Activated T-helper 1 cell treated with anti-CD3 and anti-CD28 coated beads, Interleukin-12 subunit alpha, Interleukin-12 subunit beta, Interleukin-2, Interleukin-4 antibody, amounts not matched to agents 30 ng/mL and 10 ng/mL and 1 ng/mL, durations not matched to agents 14 hours and 24 hours and 36 hours (primary cell): ENCODE measurements at regions not wholly inside any gene's neighbourhood (a gene's known extent, or its start where the extent isn't known, plus 50 kb on each side); places are given as distances from the start of the nearest gene placed in this dataset.

ENCODE experiments used
- DNase-seq: peaks from one replicate; pipeline ENCODE4 v3.0.0; 2021; ENCODE audit warnings: low spot score
- H3K27ac Mint-ChIP-seq: one replicate; pipeline ENCODE4 v1.8.0; 2021; ENCODE audit warnings: mild to moderate bottlenecking, mixed read lengths
- H3K27me3 Mint-ChIP-seq: one replicate; pipeline ENCODE4 v1.8.0; 2022; ENCODE audit warnings: mild to moderate bottlenecking, moderate library complexity, mixed read lengths; ENCODE audit not compliant: insufficient read depth
- H3K36me3 Mint-ChIP-seq: one replicate; pipeline ENCODE4 v1.8.0; 2021; ENCODE audit warnings: low read depth, mixed read lengths
- H3K4me1 Mint-ChIP-seq: one replicate; pipeline ENCODE4 v1.8.0; 2021; ENCODE audit warnings: low read depth, mixed read lengths
- H3K4me3 Mint-ChIP-seq: one replicate; pipeline ENCODE4 v1.8.0; 2021; ENCODE audit warnings: mild to moderate bottlenecking, moderate library complexity, mixed read lengths
- H3K9me3 Mint-ChIP-seq: one replicate; pipeline ENCODE4 v1.8.0; 2021; ENCODE audit warnings: mixed read lengths
- intact Hi-C: fragments of 100-400 bp; cut with micrococcal nuclease; formaldehyde crosslinking; loops from one replicate; pipeline ENCODE4 v1.15.1; 2024

DNA sequence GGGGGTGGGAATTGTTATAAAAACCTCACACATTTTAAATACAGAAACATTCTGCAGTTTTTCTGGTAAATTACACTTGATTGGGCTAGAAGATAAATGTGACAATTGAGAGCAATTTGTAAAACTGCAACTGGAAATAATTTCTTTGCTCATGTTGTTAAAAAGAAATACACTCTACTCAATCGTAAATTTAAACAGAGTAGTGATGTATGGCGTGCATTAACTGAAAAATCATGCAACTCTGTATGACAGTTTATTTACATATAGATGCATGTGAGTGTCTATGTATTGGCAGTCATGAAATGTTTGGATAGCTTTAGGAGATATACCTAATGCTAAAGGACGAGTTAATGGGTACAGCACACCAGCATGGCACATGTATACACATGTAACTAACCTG lies 554.9 kb downstream of the PRELID2 start:
- no peaks in the 10 kb centered on the region for H3K4me1 Mint-ChIP-seq
- intact Hi-C loops: no loop called here
- no peak for DNase-seq
- H3K4me3 Mint-ChIP-seq: no peak overlapping the region
- H3K27ac Mint-ChIP-seq: no peak overlapping the region
- H3K36me3 Mint-ChIP-seq: no peaks in the 10 kb centered on the region
- H3K27me3 Mint-ChIP-seq: no peaks in the 10 kb centered on the region
- no peaks in the 10 kb centered on the region for H3K9me3 Mint-ChIP-seq

DNA sequence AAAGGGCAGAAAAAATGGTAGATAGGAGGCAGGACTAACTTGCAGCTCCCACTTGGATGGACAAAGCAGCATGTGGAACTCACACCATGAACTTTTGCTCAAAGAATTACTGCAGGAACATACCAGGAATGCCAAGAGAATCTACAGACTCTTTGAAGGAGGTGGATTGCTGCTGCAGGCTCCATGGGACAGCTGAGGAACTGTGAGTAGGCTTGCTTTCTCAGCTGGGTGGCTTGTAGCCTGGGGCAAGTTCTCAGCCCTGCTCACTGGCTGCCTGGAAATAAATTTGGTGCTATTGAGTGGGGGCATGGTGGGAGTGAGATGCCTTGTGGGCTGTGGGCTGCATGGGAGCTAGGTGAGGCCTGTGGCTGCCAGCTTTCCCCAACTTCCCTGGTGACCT lies 574.5 kb downstream of the PRELID2 start:
- Mint-ChIP-seq H3K27ac (no peak overlapping the region), H3K36me3 (no peaks in the 10 kb centered on the region)

DNA sequence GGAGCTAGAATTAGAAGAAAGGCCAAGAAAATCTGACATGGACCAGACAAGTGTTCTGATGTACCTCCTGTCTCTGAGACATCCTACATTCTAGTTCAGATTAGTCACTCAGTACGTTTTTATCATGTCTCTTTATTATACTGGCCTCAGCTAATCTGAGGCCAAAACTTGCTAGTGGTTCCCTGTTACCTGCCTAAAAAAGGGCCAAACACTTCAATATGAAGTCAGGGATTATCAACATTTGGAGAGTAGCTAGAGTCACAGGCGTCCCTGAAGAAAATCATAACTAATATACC lies 587.4 kb downstream of the PRELID2 start:
- H3K36me3 Mint-ChIP-seq: no peaks in the 10 kb centered on the region
- intact Hi-C loops: no loop called here
- no peak overlapping the region for H3K4me3 Mint-ChIP-seq
- no peaks in the 10 kb centered on the region for H3K27me3 Mint-ChIP-seq
- no peak overlapping the region for H3K27ac Mint-ChIP-seq
- no peaks in the 10 kb centered on the region for H3K9me3 Mint-ChIP-seq
- no peaks in the 10 kb centered on the region for H3K4me1 Mint-ChIP-seq
- no peak for DNase-seq

More for the DNA sequence above, 574.5 kb downstream of the PRELID2 start:
- no peak for DNase-seq
- intact Hi-C loops: no loop called here
- H3K4me1 Mint-ChIP-seq: no peaks in the 10 kb centered on the region
- peaks cover 3% of the 10 kb centered on the region for H3K9me3 Mint-ChIP-seq
- H3K27me3 Mint-ChIP-seq: no peaks in the 10 kb centered on the region
- no peak overlapping the region for H3K4me3 Mint-ChIP-seq

DNA sequence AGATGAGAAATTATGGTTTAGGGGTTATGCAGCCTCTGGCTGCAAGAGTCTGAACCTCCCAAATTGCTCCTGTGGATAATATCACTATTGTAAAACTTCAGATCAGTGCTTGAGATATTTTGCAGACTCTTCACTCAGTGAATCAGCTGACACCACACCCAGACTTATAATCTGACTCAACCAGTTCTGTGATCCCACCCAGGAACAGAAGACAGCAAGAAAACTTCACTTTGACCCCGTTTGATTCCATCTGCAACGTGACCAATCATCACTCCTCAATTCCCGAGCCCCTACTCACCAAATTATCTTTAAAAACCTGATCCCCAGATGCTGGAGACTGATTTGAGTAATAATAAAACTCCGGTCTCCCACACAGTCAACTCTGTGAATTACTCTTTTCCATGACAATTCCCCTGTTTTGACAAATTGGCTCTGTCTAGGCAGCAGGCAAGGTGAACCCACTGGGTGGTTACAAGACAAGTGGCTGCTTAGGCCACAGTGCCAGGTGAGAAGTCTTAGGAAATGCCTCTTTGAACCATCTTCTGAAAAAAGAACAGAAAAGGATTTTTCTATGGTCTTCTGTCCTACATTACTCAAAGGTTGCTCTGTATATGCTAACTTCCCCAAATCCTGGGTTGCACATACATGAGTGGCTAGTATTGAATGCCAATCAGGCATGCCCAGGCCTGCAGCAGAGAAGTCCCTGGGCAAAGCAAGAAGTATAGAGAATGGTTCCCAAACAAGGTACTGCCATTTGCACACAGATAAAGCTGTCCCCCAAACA lies 588.0 kb downstream of the PRELID2 start:
- DNase-seq: no peak
- H3K9me3 Mint-ChIP-seq: no peaks in the 10 kb centered on the region
- no peaks in the 10 kb centered on the region for H3K27me3 Mint-ChIP-seq
- H3K27ac Mint-ChIP-seq: no peak overlapping the region
- no peaks in the 10 kb centered on the region for H3K36me3 Mint-ChIP-seq
- intact Hi-C loops: no loop called here
- no peak overlapping the region for H3K4me3 Mint-ChIP-seq
- H3K4me1 Mint-ChIP-seq: no peaks in the 10 kb centered on the region

DNA sequence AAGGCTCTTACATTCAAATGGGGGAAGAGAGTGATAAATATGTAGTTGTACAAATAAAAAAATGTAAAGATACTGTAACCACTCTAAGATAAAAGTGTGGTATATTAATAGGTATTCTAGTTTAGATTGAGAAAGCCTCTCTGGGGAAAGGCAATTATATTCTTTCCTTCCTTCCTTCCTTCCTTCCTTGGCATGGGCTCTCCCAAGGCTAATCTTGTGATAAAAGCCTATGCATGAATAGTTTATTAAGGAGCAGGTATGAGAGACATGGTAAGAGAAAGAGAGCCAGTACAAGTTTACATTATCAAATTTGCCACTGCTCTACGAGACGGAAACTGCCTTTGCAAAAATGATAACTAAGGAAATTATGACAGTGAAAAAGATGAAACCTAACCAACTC lies 588.8 kb downstream of the PRELID2 start:
- DNase-seq: no peak
- no peaks in the 10 kb centered on the region for H3K9me3 Mint-ChIP-seq
- H3K27ac Mint-ChIP-seq: no peak overlapping the region
- H3K27me3 Mint-ChIP-seq: no peaks in the 10 kb centered on the region
- intact Hi-C loops: no loop called here
- no peak overlapping the region for H3K4me3 Mint-ChIP-seq
- H3K4me1 Mint-ChIP-seq: no peaks in the 10 kb centered on the region
- no peaks in the 10 kb centered on the region for H3K36me3 Mint-ChIP-seq

DNA sequence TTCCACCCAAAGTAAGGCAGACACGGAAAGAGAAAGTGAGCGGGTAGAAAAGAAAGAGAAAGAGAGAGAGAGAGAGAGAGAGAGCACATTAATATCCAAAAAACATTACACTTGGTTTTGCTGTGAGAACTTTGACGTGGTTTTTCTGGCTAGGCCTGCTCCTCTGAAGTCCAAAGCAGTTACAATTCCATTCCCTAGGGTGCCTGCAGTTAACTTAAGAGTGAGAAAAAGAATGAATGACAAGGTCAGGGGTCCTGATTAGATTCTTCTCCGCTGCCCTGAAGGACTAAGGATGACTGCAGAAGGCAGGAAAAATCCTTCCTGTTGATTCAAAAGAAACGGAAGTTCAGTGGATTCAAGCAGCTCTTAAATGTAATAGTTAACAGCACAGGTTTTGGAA lies 589.8 kb downstream of the PRELID2 start:
- DNase-seq: no peak
- intact Hi-C loops: no loop called here
- no peaks in the 10 kb centered on the region for H3K36me3 Mint-ChIP-seq
- H3K27me3 Mint-ChIP-seq: no peaks in the 10 kb centered on the region
- H3K9me3 Mint-ChIP-seq: no peaks in the 10 kb centered on the region
- H3K27ac Mint-ChIP-seq: no peak overlapping the region
- no peak overlapping the region for H3K4me3 Mint-ChIP-seq
- H3K4me1 Mint-ChIP-seq: no peaks in the 10 kb centered on the region

DNA sequence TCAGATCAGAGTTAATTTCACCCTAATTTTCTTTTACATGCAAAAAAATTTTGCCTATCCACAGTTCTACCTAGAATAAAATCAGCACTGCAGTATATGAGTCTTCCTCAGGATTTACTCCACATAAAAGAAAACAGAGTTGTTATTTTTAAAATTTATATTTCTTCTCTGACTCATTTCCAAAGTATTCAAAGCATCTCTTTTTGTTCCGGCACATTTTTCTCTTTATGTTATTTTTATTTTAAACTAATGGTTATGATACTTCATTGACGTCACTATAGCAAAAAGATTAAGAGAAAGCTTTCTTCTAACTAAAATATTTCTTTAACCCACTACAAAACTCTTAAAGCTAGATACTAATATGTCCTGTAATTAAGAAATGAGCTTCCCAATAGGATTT lies 590.4 kb downstream of the PRELID2 start:
- Mint-ChIP-seq H3K9me3 (no peaks in the 10 kb centered on the region), H3K27ac (no peak overlapping the region), H3K4me3 (no peak overlapping the region), H3K27me3 (no peaks in the 10 kb centered on the region), H3K36me3 (no peaks in the 10 kb centered on the region), H3K4me1 (no peaks in the 10 kb centered on the region)
- no peak for DNase-seq
- intact Hi-C loops: no loop called here

DNA sequence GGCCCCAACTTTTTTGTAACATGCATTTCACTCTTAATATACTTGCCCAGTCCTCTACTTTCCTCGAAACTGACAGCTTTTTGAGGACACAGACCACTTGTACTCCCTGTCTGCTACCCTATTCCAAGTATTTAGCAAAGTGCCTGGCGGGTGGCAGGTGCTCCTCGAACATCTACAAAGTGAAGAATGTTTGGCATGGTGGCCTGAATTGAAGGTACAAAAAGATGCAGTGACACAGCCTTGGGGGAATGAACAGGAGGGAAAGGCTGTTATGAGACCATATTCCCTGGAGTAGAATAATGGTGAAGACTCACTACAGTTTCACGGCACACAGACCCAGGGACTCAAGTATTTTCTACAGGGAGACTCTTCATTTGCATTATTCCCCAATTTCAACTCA lies 590.9 kb downstream of the PRELID2 start:
- H3K27me3 Mint-ChIP-seq: no peaks in the 10 kb centered on the region

DNA sequence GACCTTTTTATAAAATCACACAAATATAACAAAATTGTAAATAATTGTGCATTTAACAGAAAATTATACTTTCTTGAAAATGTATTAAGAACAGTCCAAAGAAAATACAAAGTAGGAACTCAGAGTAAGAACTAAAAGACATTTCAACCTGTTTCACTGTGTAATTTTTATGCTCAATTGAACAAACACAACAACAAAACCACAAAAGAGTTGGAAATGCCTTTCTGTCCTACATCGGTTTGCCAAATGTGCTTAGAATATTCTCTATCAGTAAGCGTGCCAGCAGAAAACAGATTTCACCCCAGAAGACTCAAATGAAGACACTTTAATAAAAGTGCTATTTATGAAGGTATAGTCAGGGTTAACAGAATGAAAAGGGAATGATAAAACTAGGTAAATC lies 592.1 kb downstream of the PRELID2 start:
- H3K27me3 Mint-ChIP-seq: no peaks in the 10 kb centered on the region
- no peak overlapping the region for H3K4me3 Mint-ChIP-seq
- H3K36me3 Mint-ChIP-seq: no peaks in the 10 kb centered on the region
- H3K4me1 Mint-ChIP-seq: no peaks in the 10 kb centered on the region
- H3K27ac Mint-ChIP-seq: no peak overlapping the region
- H3K9me3 Mint-ChIP-seq: no peaks in the 10 kb centered on the region
- intact Hi-C loops: no loop called here
- DNase-seq: no peak

More for the DNA sequence above, 590.9 kb downstream of the PRELID2 start:
- Mint-ChIP-seq H3K36me3 (no peaks in the 10 kb centered on the region), H3K4me3 (no peak overlapping the region), H3K9me3 (no peaks in the 10 kb centered on the region), H3K4me1 (no peaks in the 10 kb centered on the region), H3K27ac (no peak overlapping the region)
- intact Hi-C loops: no loop called here
- no peak for DNase-seq

DNA sequence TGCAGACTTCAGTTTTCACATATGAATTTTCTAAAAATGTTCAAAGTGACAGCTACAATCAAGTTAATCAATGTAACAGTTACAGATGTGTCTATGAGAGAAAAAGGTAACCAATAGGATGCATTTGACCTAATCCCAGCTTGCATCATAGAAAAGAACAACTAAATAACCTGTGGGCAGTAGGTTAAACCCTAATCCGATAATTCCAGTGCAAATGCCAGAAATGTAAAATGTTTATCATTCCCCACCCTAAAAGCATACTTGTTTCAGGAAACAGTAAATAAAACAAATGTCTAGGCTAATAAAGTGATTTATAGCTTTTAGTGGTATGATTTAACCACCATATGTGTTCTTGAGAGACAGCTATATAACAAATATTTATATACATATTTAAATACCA lies 592.6 kb downstream of the PRELID2 start:
- Mint-ChIP-seq H3K4me1 (no peaks in the 10 kb centered on the region), H3K4me3 (no peak overlapping the region), H3K9me3 (no peaks in the 10 kb centered on the region), H3K27me3 (peaks cover 2% of the 10 kb centered on the region), H3K27ac (no peak overlapping the region), H3K36me3 (no peaks in the 10 kb centered on the region)
- DNase-seq: no peak
- intact Hi-C loops: no loop called here

DNA sequence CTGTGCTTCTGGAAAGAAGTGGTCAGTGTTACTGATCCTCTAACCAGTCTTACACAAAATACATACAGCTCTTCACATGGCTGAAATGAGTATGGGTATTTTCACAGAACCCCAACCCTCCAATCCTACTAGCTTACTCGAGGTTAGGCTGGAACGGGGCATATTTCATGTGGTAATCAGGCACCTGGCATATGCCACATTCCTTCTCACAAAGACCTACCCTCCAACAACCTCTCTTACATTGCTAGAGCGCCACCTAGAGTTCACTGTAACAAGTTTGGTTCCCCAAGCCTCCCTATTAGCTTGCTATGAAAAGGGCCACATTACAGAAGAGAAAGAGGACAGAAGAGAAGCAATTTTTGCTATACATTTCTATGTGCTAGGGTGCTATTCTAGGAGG lies 597.3 kb downstream of the PRELID2 start:
- H3K9me3 Mint-ChIP-seq: no peaks in the 10 kb centered on the region
- no peaks in the 10 kb centered on the region for H3K4me1 Mint-ChIP-seq
- H3K27ac Mint-ChIP-seq: no peak overlapping the region
- no peak for DNase-seq
- no peak overlapping the region for H3K4me3 Mint-ChIP-seq
- H3K36me3 Mint-ChIP-seq: no peaks in the 10 kb centered on the region
- H3K27me3 Mint-ChIP-seq: peaks cover 2% of the 10 kb centered on the region
- intact Hi-C loops: no loop called here

DNA sequence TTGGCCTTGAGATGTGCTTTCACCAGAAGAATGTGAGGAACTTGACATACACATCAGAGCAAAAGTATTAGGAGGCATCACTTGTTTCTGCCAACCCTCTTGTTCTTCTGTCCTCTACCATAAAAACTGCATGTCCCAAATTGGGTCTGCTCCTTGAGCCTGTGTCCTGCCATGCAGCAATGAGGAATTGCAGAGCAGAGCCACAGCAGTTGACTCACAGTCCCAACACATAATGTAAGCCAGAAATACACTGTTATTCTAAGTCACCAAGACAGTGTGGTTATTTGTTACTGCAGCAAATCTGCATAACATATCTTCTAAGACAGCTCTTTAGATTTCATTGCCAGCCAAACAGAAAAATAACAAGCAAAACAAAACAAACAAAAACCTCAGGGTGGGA lies 598.2 kb downstream of the PRELID2 start:
- DNase-seq: no peak
- intact Hi-C loops: no loop called here
- Mint-ChIP-seq H3K27me3 (peaks cover 2% of the 10 kb centered on the region), H3K9me3 (no peaks in the 10 kb centered on the region), H3K36me3 (no peaks in the 10 kb centered on the region), H3K4me3 (no peak overlapping the region), H3K27ac (no peak overlapping the region), H3K4me1 (no peaks in the 10 kb centered on the region)

DNA sequence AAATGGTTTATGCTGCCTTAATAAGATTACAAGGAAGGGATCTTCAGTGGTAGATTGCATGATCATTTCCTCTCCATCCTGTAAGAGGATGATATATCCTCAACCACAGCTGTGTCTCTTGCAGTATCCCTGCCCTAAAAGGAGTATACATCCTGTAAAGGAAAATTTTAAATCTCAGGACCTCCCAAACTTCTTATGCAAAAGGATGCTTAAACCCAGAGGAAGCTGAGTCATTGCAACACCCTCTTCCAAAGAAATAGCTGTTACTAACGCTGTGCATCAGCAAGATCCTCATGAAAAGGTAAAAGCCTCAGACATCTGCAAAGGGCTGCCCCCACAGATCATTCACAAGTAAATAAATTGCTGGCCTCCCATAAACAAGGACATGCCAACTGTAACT lies 599.0 kb downstream of the PRELID2 start:
- Mint-ChIP-seq H3K9me3 (no peaks in the 10 kb centered on the region), H3K4me1 (no peaks in the 10 kb centered on the region), H3K4me3 (no peak overlapping the region), H3K27me3 (peaks cover 2% of the 10 kb centered on the region), H3K27ac (no peak overlapping the region), H3K36me3 (no peaks in the 10 kb centered on the region)
- intact Hi-C loops: no loop called here
- DNase-seq: no peak

DNA sequence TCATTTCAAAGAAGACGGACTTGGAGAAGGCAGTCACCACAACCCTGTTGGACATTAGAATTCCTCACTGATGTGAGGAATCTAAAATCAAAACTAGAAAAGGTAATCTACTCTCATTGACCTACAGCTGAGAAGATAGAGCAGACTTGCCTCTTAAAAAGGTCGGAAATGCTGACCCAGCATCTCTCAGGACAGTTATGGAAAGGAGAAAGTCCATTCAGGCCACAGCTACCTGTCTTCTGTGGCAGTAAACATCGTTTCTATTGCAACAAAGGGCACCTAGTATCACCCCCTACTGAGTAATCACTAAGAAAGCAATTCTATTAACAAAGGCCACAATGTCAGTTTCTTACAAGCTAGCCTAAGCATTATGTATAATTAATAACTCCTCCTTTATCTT lies 601.7 kb downstream of the PRELID2 start:
- Mint-ChIP-seq H3K27me3 (peaks cover 2% of the 10 kb centered on the region), H3K36me3 (no peaks in the 10 kb centered on the region), H3K27ac (no peak overlapping the region), H3K9me3 (no peaks in the 10 kb centered on the region), H3K4me3 (no peak overlapping the region), H3K4me1 (no peaks in the 10 kb centered on the region)
- intact Hi-C loops: no loop called here
- no peak for DNase-seq
